ENCODE measurements at regions not wholly inside any gene's neighbourhood (a gene's known extent, or its start where the extent isn't known, plus 50 kb on each side); places are given as distances from the start of the nearest gene placed in this dataset.

DNA sequence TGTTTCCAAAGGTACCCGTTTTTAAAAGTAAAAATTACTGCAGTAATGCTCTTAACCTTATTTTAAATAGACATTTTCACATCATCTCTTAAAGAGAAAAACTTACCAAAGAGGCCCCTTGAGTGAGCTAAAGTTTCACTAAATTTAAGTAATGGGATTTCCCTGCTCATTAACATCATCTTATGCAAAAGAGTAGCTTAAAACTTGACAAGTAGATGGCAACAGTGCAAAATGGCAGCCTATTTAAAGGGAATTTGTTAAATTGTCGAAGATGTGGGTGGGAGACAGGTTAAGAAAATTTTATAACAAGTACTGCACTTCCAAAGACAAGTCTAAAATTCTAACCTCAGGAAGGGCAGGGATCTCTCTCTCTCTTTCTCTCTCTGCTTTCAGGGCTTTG is 271.7 kb upstream of the LDB2 start:
- Histone ChIP-seq H3K4me1 (no peaks in the 10 kb centered on the region), H3K27ac (no peak overlapping the region), H3K27me3 (no peaks in the 10 kb centered on the region), H3K4me3 (no peak overlapping the region), H3K36me3 (no peaks in the 10 kb centered on the region), H3K9me3 (no peaks in the 10 kb centered on the region)
- no peak for DNase-seq
- WGBS, 2 donors: 35 to 66% methylated on average over 2 of the region's 2 CpGs
- intact Hi-C loops (cut with DNase I): no loop called here
- no peak for TF ChIP-seq POLR2A (IDR thresholded peaks at IDR 0.05)
- TF ChIP-seq, protein P1, sequence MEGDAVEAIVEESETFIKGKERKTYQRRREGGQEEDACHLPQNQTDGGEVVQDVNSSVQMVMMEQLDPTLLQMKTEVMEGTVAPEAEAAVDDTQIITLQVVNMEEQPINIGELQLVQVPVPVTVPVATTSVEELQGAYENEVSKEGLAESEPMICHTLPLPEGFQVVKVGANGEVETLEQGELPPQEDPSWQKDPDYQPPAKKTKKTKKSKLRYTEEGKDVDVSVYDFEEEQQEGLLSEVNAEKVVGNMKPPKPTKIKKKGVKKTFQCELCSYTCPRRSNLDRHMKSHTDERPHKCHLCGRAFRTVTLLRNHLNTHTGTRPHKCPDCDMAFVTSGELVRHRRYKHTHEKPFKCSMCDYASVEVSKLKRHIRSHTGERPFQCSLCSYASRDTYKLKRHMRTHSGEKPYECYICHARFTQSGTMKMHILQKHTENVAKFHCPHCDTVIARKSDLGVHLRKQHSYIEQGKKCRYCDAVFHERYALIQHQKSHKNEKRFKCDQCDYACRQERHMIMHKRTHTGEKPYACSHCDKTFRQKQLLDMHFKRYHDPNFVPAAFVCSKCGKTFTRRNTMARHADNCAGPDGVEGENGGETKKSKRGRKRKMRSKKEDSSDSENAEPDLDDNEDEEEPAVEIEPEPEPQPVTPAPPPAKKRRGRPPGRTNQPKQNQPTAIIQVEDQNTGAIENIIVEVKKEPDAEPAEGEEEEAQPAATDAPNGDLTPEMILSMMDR (IDR thresholded peaks at IDR 0.05): no peak
- TF ChIP-seq EP300 (IDR thresholded peaks at IDR 0.05): no peak

DNA sequence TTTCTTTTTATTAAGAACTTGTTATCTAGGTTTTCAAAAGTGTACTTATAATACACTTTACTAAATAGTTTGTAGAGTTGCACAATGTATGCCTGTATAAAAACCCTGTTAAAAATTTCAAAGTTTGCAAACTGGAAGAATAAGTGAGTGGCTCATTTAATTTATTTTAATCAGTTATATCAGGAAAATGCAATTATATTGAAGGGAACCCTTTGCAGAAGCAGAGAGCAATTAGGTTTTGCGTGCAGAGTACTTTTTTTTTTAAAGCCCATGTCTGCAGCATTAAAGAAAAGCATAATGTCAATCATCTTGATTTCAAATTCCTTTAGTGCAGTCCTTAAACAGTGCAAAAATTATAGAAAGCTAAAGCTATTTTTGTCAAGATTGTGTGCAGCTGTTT is 271.3 kb upstream of the LDB2 start:
- no peaks in the 10 kb centered on the region for H3K36me3 ChIP-seq
- TF ChIP-seq POLR2A (IDR thresholded peaks at IDR 0.05): no peak
- no peak for TF ChIP-seq EP300 (IDR thresholded peaks at IDR 0.05)
- TF ChIP-seq, protein P1 (IDR thresholded peaks at IDR 0.05): no peak
- TF ChIP-seq POLR2AphosphoS5 (IDR thresholded peaks at IDR 0.05): no peak
- no peaks in the 10 kb centered on the region for H3K9me3 ChIP-seq
- 76 to 89% methylated on average over 1 of the region's 1 CpG for WGBS, 2 donors
- H3K4me3 ChIP-seq: no peak overlapping the region
- DNase-seq: no peak
- no peaks in the 10 kb centered on the region for H3K27me3 ChIP-seq
- intact Hi-C loops (cut with DNase I): no loop called here
- no peak overlapping the region for H3K27ac ChIP-seq
- H3K4me1 ChIP-seq: no peaks in the 10 kb centered on the region

- TF ChIP-seq, protein P1 (IDR thresholded peaks at IDR 0.05): no peak
- TF ChIP-seq POLR2AphosphoS5 (IDR thresholded peaks at IDR 0.05) (no peak), POLR2A (IDR thresholded peaks at IDR 0.05) (no peak), EP300 (IDR thresholded peaks at IDR 0.05) (no peak)
- no peak for DNase-seq
- Histone ChIP-seq H3K27ac (no peak overlapping the region), H3K27me3 (no peaks in the 10 kb centered on the region), H3K9me3 (no peaks in the 10 kb centered on the region), H3K36me3 (no peaks in the 10 kb centered on the region), H3K4me3 (no peak overlapping the region), H3K4me1 (no peaks in the 10 kb centered on the region)
- 57 to 66% methylated on average over 1 of the region's 1 CpG for WGBS, 2 donors
- intact Hi-C loops (cut with DNase I): no loop called here
Measured at GRCh38 chr4:17168571-17168970, 270.1 kb upstream of the LDB2 start.

GRCh38 chr4:17166954-17167353 is 268.5 kb upstream of the LDB2 start:
- no peak for DNase-seq
- no peak overlapping the region for H3K27ac ChIP-seq
- TF ChIP-seq, protein P1 (IDR thresholded peaks at IDR 0.05): no peak
- TF ChIP-seq POLR2AphosphoS5 (IDR thresholded peaks at IDR 0.05): no peak
- peaks cover 0 to under 1% (median 0%) of the 10 kb centered on the region in 4 donors for H3K9me3 ChIP-seq
- intact Hi-C loops (cut with DNase I): no loop called here
- no peak overlapping the region for H3K4me3 ChIP-seq
- H3K4me1 ChIP-seq: no peaks in the 10 kb centered on the region
- no peaks in the 10 kb centered on the region for H3K36me3 ChIP-seq
- no peaks in the 10 kb centered on the region for H3K27me3 ChIP-seq
- 51 to 61% methylated on average over 5 of the region's 5 CpGs for WGBS, 2 donors

GRCh38 chr4:17165286-17165685 is 266.8 kb upstream of the LDB2 start:
- Histone ChIP-seq H3K36me3 (no peaks in the 10 kb centered on the region), H3K27ac (no peak overlapping the region), H3K4me1 (no peaks in the 10 kb centered on the region), H3K4me3 (no peak overlapping the region), H3K9me3 (peaks cover 0 to 2% (median 0%) of the 10 kb centered on the region in 4 donors), H3K27me3 (no peaks in the 10 kb centered on the region)
- intact Hi-C loops (cut with DNase I): no loop called here
- 90 to 92% methylated on average over 1 of the region's 1 CpG for WGBS, 2 donors
- no peak for DNase-seq
- no peak for TF ChIP-seq EP300 (IDR thresholded peaks at IDR 0.05)
- TF ChIP-seq POLR2A (IDR thresholded peaks at IDR 0.05): no peak
- TF ChIP-seq, protein P1 (IDR thresholded peaks at IDR 0.05): no peak
- no peak for TF ChIP-seq POLR2AphosphoS5 (IDR thresholded peaks at IDR 0.05)

Data from sigmoid colon (tissue), 6 donors.